HT1080 (cell line): ENCODE measurements at regions not wholly inside any gene's neighbourhood (a gene's known extent, or its start where the extent isn't known, plus 50 kb on each side); places are given as distances from the start of the nearest gene placed in this dataset.
"Not testable (repeated sequence)": the region's sequence is repeated elsewhere in the genome, so short reads cannot be mapped to it uniquely, and the experiment has no call there.

ENCODE experiments used
- DNase-seq: peaks from one replicate; pipeline ENCODE4 v3.0.0-alpha.2; 2015; ENCODE audit warnings: low read depth

- no peak for DNase-seq
Measured at GRCh38 chr18:39591649-39592048, 2026.1 kb upstream of the CELF4 start.

- no peak for DNase-seq
Measured at GRCh38 chr18:39589496-39589895, 2023.9 kb upstream of the CELF4 start.

- no peak for DNase-seq
Measured at GRCh38 chr18:39587586-39587985, 2022.0 kb upstream of the CELF4 start.

GRCh38 chr18:39586741-39587140 is 2021.1 kb upstream of the CELF4 start:
- DNase-seq, result no peak

- no peak for DNase-seq
Measured at GRCh38 chr18:39574897-39575296, 2009.3 kb upstream of the CELF4 start.

- no peak for DNase-seq
Measured at GRCh38 chr18:39571511-39571910, 2005.9 kb upstream of the CELF4 start.

GRCh38 chr18:39565551-39566230 is 2000.1 kb upstream of the CELF4 start:
- not testable (repeated sequence) for DNase-seq

GRCh38 chr18:39564716-39565115 is 1999.1 kb upstream of the CELF4 start:
- no peak for DNase-seq

GRCh38 chr18:39561126-39561525 is 1995.5 kb upstream of the CELF4 start:
- DNase-seq, result peak; percentile 25

GRCh38 chr18:39558658-39559057 is 1993.1 kb upstream of the CELF4 start:
- DNase-seq, result no peak

GRCh38 chr18:39555496-39555895 is 1989.9 kb upstream of the CELF4 start:
- DNase-seq, result no peak

- no peak for DNase-seq
Measured at GRCh38 chr18:39550701-39551100, 1985.1 kb upstream of the CELF4 start.

- DNase-seq, result no peak
Measured at GRCh38 chr18:39549144-39549543, 1983.5 kb upstream of the CELF4 start.

- DNase-seq, result no peak
Measured at GRCh38 chr18:39531659-39532058, 1966.1 kb upstream of the CELF4 start.

- DNase-seq, result no peak
Measured at GRCh38 chr18:39529358-39529757, 1963.8 kb upstream of the CELF4 start.

GRCh38 chr18:39527465-39527864 is 1961.9 kb upstream of the CELF4 start:
- DNase-seq, result no peak

GRCh38 chr18:39524370-39524769 is 1958.8 kb upstream of the CELF4 start:
- DNase-seq, result no peak

- peak; percentile 58 for DNase-seq
Measured at GRCh38 chr18:39523281-39523680, 1957.7 kb upstream of the CELF4 start.

- DNase-seq, result no peak
Measured at GRCh38 chr18:39521164-39521563, 1955.6 kb upstream of the CELF4 start.

- DNase-seq, result no peak
Measured at GRCh38 chr18:39519741-39520140, 1954.1 kb upstream of the CELF4 start.

- no peak for DNase-seq
Measured at GRCh38 chr18:39515299-39515698, 1949.7 kb upstream of the CELF4 start.

GRCh38 chr18:39513186-39513585 is 1947.6 kb upstream of the CELF4 start:
- DNase-seq, result no peak

GRCh38 chr18:39506581-39507330 is 1941.2 kb upstream of the CELF4 start:
- no peak for DNase-seq
